ENCODE measurements at regions not wholly inside any gene's neighbourhood (a gene's known extent, or its start where the extent isn't known, plus 50 kb on each side); places are given as distances from the start of the nearest gene placed in this dataset.

GRCh38 chr11:134574425-134574824 is 162.4 kb upstream of the B3GAT1 start:
- no peak for DNase-seq (ENCODE audit: low spot score)

GRCh38 chr11:134573857-134574256 is 161.8 kb upstream of the B3GAT1 start:
- no peak for DNase-seq (ENCODE audit: low spot score)

GRCh38 chr11:134572741-134573675 is 161.0 kb upstream of the B3GAT1 start:
- no peak for DNase-seq (ENCODE audit: low spot score)

GRCh38 chr11:134571301-134571700 is 159.3 kb upstream of the B3GAT1 start:
- DNase-seq (ENCODE audit: low spot score): no peak

- DNase-seq (ENCODE audit: low spot score): no peak
These were observed 157.2 kb upstream of the B3GAT1 start for GRCh38 chr11:134569195-134569594.

GRCh38 chr11:134566311-134566710 is 154.3 kb upstream of the B3GAT1 start:
- DNase-seq (ENCODE audit: low spot score): no peak

GRCh38 chr11:134565343-134565891 is 153.4 kb upstream of the B3GAT1 start:
- no peak for DNase-seq (ENCODE audit: low spot score)

GRCh38 chr11:134564472-134565200 is 152.6 kb upstream of the B3GAT1 start:
- no peak for DNase-seq (ENCODE audit: low spot score)

GRCh38 chr11:134562941-134563471 is 151.0 kb upstream of the B3GAT1 start:
- DNase-seq (ENCODE audit: low spot score): no peak

- DNase-seq (ENCODE audit: low spot score): no peak
These were observed 150.2 kb upstream of the B3GAT1 start for GRCh38 chr11:134562196-134562595.

GRCh38 chr11:134561331-134561720 is 149.3 kb upstream of the B3GAT1 start:
- DNase-seq (ENCODE audit: low spot score): no peak

GRCh38 chr11:134560566-134561330 is 148.7 kb upstream of the B3GAT1 start:
- DNase-seq (ENCODE audit: low spot score): no peak

- no peak for DNase-seq (ENCODE audit: low spot score)
These were observed 148.0 kb upstream of the B3GAT1 start for GRCh38 chr11:134560066-134560465.

GRCh38 chr11:134559602-134559962 is 147.5 kb upstream of the B3GAT1 start:
- no peak for DNase-seq (ENCODE audit: low spot score)

- DNase-seq (ENCODE audit: low spot score): no peak
These were observed 147.0 kb upstream of the B3GAT1 start for GRCh38 chr11:134558916-134559601.

GRCh38 chr11:134558258-134558835 is 146.3 kb upstream of the B3GAT1 start:
- DNase-seq (ENCODE audit: low spot score): no peak

- no peak for DNase-seq (ENCODE audit: low spot score)
These were observed 145.7 kb upstream of the B3GAT1 start for GRCh38 chr11:134557571-134558257.

GRCh38 chr11:134556186-134556585 is 144.1 kb upstream of the B3GAT1 start:
- no peak for DNase-seq (ENCODE audit: low spot score)

- no peak for DNase-seq (ENCODE audit: low spot score)
These were observed 143.5 kb upstream of the B3GAT1 start for GRCh38 chr11:134555510-134555909.

- DNase-seq (ENCODE audit: low spot score): no peak
These were observed 142.8 kb upstream of the B3GAT1 start for GRCh38 chr11:134554861-134555260.
